D341Med (cell line): ENCODE measurements at regions not wholly inside any gene's neighbourhood (a gene's known extent, or its start where the extent isn't known, plus 50 kb on each side); places are given as distances from the start of the nearest gene placed in this dataset.

Source experiments
- DNase-seq: peaks from one replicate; pipeline ENCODE4 v3.0.0; 2012; ENCODE audit warnings: low spot score

- DNase-seq: no peak
Measured at GRCh38 chr14:27384124-27384523, 786.3 kb upstream of the NOVA1 start.

- DNase-seq: no peak
Measured at GRCh38 chr14:27386391-27386790, 788.6 kb upstream of the NOVA1 start.

- no peak for DNase-seq
Measured at GRCh38 chr14:27387463-27387862, 789.6 kb upstream of the NOVA1 start.

GRCh38 chr14:27389402-27389801, 791.6 kb upstream of the NOVA1 start:
- no peak for DNase-seq

GRCh38 chr14:27390155-27390554, 792.3 kb upstream of the NOVA1 start:
- DNase-seq: no peak

GRCh38 chr14:27391331-27391730, 793.5 kb upstream of the NOVA1 start:
- DNase-seq: no peak

GRCh38 chr14:27392153-27392552, 794.3 kb upstream of the NOVA1 start:
- no peak for DNase-seq

GRCh38 chr14:27409944-27410343, 812.1 kb upstream of the NOVA1 start:
- DNase-seq: no peak

- DNase-seq: no peak
Measured at GRCh38 chr14:27410981-27411380, 813.1 kb upstream of the NOVA1 start.

- DNase-seq: no peak
Measured at GRCh38 chr14:27427796-27428195, 830.0 kb upstream of the NOVA1 start.

- no peak for DNase-seq
Measured at GRCh38 chr14:27435923-27436670, 838.3 kb upstream of the NOVA1 start.

- no peak for DNase-seq
Measured at GRCh38 chr14:27484633-27485032, 886.8 kb upstream of the NOVA1 start.

- DNase-seq: no peak
Measured at GRCh38 chr14:27485193-27485592, 887.4 kb upstream of the NOVA1 start.

GRCh38 chr14:27506272-27506671, 908.4 kb upstream of the NOVA1 start:
- DNase-seq: no peak

- DNase-seq: peak; percentile 51
Measured at GRCh38 chr14:27528328-27528727, 930.5 kb upstream of the NOVA1 start.

- no peak for DNase-seq
Measured at GRCh38 chr14:27536748-27537147, 938.9 kb upstream of the NOVA1 start.

- DNase-seq: no peak
Measured at GRCh38 chr14:27546111-27546510, 948.3 kb upstream of the NOVA1 start.

GRCh38 chr14:27553790-27554189, 956.0 kb upstream of the NOVA1 start:
- no peak for DNase-seq

GRCh38 chr14:27557445-27557844, 959.6 kb upstream of the NOVA1 start:
- DNase-seq: no peak

GRCh38 chr14:27559848-27560247, 962.0 kb upstream of the NOVA1 start:
- no peak for DNase-seq

GRCh38 chr14:27566843-27567382, 969.1 kb upstream of the NOVA1 start:
- no peak for DNase-seq

- DNase-seq: no peak
Measured at GRCh38 chr14:27573018-27573417, 975.2 kb upstream of the NOVA1 start.

GRCh38 chr14:27587103-27587502, 989.3 kb upstream of the NOVA1 start:
- DNase-seq: no peak

- no peak for DNase-seq
Measured at GRCh38 chr14:27605282-27605681, 1007.4 kb upstream of the NOVA1 start.
